ENCODE measurements at regions not wholly inside any gene's neighbourhood (a gene's known extent, or its start where the extent isn't known, plus 50 kb on each side); places are given as distances from the start of the nearest gene placed in this dataset.

DNA sequence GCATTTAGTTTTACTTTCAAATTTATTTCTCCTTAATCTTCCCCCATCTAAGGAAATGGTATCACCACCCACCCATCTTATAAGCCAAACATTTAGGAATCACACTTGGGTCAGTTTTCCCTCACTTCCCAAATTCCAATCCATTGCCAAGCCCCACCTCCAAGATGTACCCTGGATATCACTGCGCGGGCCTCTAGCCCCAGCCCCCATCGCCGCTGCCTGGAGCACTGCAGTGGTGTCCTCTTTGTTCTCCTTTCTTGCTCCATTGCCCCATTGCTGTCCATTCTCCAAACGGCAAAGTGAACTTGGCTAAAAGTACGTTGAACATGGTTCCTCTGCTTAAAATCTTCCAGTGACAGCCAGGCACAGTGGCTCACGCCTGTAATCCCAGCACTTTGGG lies 267.8 kb downstream of the SHOX2 start:
- H3K4me3 ChIP-seq = no peak overlapping the region
- no peak overlapping the region for H3K27ac ChIP-seq
- H3K27me3 ChIP-seq = no peaks in the 10 kb centered on the region
- H3K9me3 ChIP-seq = no peaks in the 10 kb centered on the region
- DNase-seq (ENCODE audit: low spot score) = no peak
- TF ChIP-seq, protein P1, sequence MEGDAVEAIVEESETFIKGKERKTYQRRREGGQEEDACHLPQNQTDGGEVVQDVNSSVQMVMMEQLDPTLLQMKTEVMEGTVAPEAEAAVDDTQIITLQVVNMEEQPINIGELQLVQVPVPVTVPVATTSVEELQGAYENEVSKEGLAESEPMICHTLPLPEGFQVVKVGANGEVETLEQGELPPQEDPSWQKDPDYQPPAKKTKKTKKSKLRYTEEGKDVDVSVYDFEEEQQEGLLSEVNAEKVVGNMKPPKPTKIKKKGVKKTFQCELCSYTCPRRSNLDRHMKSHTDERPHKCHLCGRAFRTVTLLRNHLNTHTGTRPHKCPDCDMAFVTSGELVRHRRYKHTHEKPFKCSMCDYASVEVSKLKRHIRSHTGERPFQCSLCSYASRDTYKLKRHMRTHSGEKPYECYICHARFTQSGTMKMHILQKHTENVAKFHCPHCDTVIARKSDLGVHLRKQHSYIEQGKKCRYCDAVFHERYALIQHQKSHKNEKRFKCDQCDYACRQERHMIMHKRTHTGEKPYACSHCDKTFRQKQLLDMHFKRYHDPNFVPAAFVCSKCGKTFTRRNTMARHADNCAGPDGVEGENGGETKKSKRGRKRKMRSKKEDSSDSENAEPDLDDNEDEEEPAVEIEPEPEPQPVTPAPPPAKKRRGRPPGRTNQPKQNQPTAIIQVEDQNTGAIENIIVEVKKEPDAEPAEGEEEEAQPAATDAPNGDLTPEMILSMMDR (IDR thresholded peaks at IDR 0.05) = no peak
- H3K4me1 ChIP-seq = no peaks in the 10 kb centered on the region
- H3K36me3 ChIP-seq = no peaks in the 10 kb centered on the region

GRCh38 chr3:157837336-157837735 lies 268.9 kb downstream of the SHOX2 start:
- Histone ChIP-seq H3K4me1 (no peaks in the 10 kb centered on the region), H3K9me3 (no peaks in the 10 kb centered on the region), H3K4me3 (no peak overlapping the region), H3K36me3 (no peaks in the 10 kb centered on the region), H3K27me3 (no peaks in the 10 kb centered on the region), H3K27ac (no peak overlapping the region)
- TF ChIP-seq, protein P1 (IDR thresholded peaks at IDR 0.05) = no peak
- DNase-seq (ENCODE audit: low spot score) = no peak

DNA sequence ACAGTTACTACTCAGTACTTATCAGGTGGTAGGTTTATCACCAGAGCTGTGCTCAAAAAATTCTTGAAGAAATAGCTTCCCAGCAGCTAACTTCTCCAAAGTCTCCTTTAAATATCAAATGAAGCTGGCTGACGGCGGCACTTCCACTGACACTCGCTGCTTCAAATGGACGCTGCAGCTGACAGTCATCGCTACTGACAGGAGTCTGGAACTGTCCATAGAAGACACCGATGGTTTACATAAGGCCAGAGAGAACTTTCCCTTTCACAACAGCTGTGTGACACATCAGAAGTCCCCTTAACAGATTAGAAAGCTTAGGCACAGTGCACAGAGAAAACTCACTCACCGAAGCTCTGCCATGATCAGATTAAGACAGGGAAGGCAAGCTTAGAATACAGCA lies 270.2 kb downstream of the SHOX2 start:
- TF ChIP-seq, protein P1 (IDR thresholded peaks at IDR 0.05) = no peak

GRCh38 chr3:157832588-157832987 lies 273.6 kb downstream of the SHOX2 start:
- Histone ChIP-seq H3K4me3 (no peak overlapping the region), H3K27ac (no peak overlapping the region), H3K36me3 (no peaks in the 10 kb centered on the region), H3K4me1 (no peaks in the 10 kb centered on the region), H3K9me3 (peaks cover 4 to 24% of the 10 kb centered on the region in 2 donors), H3K27me3 (no peaks in the 10 kb centered on the region)
- TF ChIP-seq, protein P1 (IDR thresholded peaks at IDR 0.05) = no peak
- DNase-seq (ENCODE audit: low spot score) = no peak

More for the DNA sequence above, 270.2 kb downstream of the SHOX2 start:
- H3K9me3 ChIP-seq = no peaks in the 10 kb centered on the region
- no peak for DNase-seq (ENCODE audit: low spot score)
- no peak overlapping the region for H3K4me3 ChIP-seq
- no peak overlapping the region for H3K27ac ChIP-seq
- no peaks in the 10 kb centered on the region for H3K27me3 ChIP-seq
- H3K4me1 ChIP-seq = no peaks in the 10 kb centered on the region
- no peaks in the 10 kb centered on the region for H3K36me3 ChIP-seq

DNA sequence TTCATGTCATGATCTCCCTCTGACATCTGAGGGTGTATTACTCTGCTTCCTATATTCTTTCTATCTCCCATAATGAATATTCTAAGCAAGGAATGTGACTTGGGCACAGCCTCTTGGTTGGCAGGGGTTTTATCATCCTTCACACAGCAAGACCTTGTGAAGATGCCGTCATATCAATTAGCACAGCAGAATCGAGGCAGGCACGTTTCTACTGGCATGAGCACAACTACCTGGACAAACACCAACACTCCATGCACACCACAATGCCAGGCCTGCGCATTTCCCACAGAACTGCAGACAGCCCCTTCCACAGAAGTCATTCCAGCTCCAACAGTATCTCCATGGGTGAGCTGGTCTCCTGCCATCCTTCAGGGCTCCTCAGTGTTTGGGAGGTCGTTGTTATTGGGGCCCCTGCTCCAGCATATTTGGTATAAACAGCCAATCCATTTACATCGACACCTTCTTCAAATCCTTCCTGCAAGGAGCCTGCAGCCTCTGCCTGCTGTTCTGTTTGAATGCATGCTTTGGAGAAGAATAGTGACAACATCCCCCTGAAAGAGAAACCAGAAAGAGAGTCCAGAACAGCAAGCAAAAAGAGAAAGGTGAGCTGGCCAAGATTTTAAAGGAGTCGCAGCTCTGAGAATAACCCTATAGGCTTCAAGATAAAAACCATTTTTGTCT lies 275.5 kb downstream of the SHOX2 start:
- Histone ChIP-seq H3K36me3 (no peaks in the 10 kb centered on the region), H3K4me1 (no peaks in the 10 kb centered on the region), H3K27me3 (no peaks in the 10 kb centered on the region), H3K4me3 (no peak overlapping the region), H3K27ac (no peak overlapping the region), H3K9me3 (peaks cover 4 to 24% of the 10 kb centered on the region in 2 donors)
- TF ChIP-seq, protein P1 (IDR thresholded peaks at IDR 0.05) = no peak
- DNase-seq (ENCODE audit: low spot score) = no peak

GRCh38 chr3:157829786-157830185 lies 276.4 kb downstream of the SHOX2 start:
- DNase-seq (ENCODE audit: low spot score) = no peak
- TF ChIP-seq, protein P1 (IDR thresholded peaks at IDR 0.05) = no peak
- H3K36me3 ChIP-seq = no peaks in the 10 kb centered on the region

More at GRCh38 chr3:157829786-157830185, 276.4 kb downstream of the SHOX2 start:
- Histone ChIP-seq H3K4me1 (no peaks in the 10 kb centered on the region), H3K4me3 (no peak overlapping the region), H3K27me3 (no peaks in the 10 kb centered on the region), H3K27ac (no peak overlapping the region), H3K9me3 (peaks cover 4 to 24% of the 10 kb centered on the region in 2 donors)

Data from right atrium auricular region (tissue), 2 donors.